Mesenchymal stem cell (in vitro differentiated cells and primary cell): ENCODE measurements at regions not wholly inside any gene's neighbourhood (a gene's known extent, or its start where the extent isn't known, plus 50 kb on each side); places are given as distances from the start of the nearest gene placed in this dataset.
A peak's percentile ranks its signal among the peaks of the same experiment; 100 is the strongest.

Experiments used
- DNase-seq: peaks from one replicate; pipeline ENCODE4 v3.0.0-alpha.2; 2013
- H2AFZ ChIP-seq: one replicate; pipeline ENCODE4 v1.6.1; 2013; ENCODE audit warnings: low read depth, mild to moderate bottlenecking, control low read depth, inconsistent platforms, low read length, moderate library complexity
- H2AK5ac ChIP-seq: 2 replicates; pipeline ENCODE4 v1.6.1; 2013; ENCODE audit warnings: low read length, moderate library complexity, mild to moderate bottlenecking, inconsistent platforms; ENCODE audit not compliant: severe bottlenecking
- H2BK120ac ChIP-seq: one replicate; pipeline ENCODE4 v1.6.1; 2013; ENCODE audit warnings: low read depth, mild to moderate bottlenecking, inconsistent platforms, low read length, moderate library complexity
- H2BK12ac ChIP-seq, 2 experiments: one replicate each; pipeline ENCODE4 v1.6.1; 2013; ENCODE audit warnings: inconsistent platforms in 2 of 2, low read length in 2 of 2, mild to moderate bottlenecking in 2 of 2, moderate library complexity in 2 of 2, control low read depth in 1 of 2
- H2BK15ac ChIP-seq: one replicate; pipeline ENCODE4 v1.6.1; 2013; ENCODE audit warnings: mild to moderate bottlenecking, low read depth, inconsistent platforms; ENCODE audit not compliant: poor library complexity, severe bottlenecking
- H2BK5ac ChIP-seq: 2 replicates; pipeline ENCODE4 v1.6.1; 2013; ENCODE audit warnings: low read depth, mild to moderate bottlenecking, low read length, control low read depth, inconsistent platforms; ENCODE audit not compliant: poor library complexity, severe bottlenecking
- H3K14ac ChIP-seq, 2 experiments: one replicate each; pipeline ENCODE4 v1.6.1; 2013; ENCODE audit warnings: inconsistent platforms in 2 of 2, low read length in 2 of 2, control low read depth in 1 of 2, mild to moderate bottlenecking in 1 of 2, moderate library complexity in 1 of 2
- H3K18ac ChIP-seq, 2 experiments: one replicate each; pipeline ENCODE4 v1.6.1; 2013; ENCODE audit warnings: inconsistent platforms in 2 of 2, low read length in 2 of 2, control low read depth in 1 of 2, low read depth in 1 of 2, mild to moderate bottlenecking in 1 of 2
- H3K23ac ChIP-seq, 2 experiments: one replicate each; pipeline ENCODE4 v1.6.1; 2013; ENCODE audit warnings: inconsistent platforms in 2 of 2, low read length in 2 of 2, mild to moderate bottlenecking in 2 of 2, moderate library complexity in 2 of 2, control low read depth in 1 of 2
- H3K27ac ChIP-seq: 2 replicates; pipeline ENCODE4 v1.5.1; 2013; ENCODE audit warnings: mild to moderate bottlenecking, moderate library complexity, low read length, control low read depth, inconsistent platforms; ENCODE audit not compliant: poor library complexity, severe bottlenecking
- H3K27me3 ChIP-seq, 2 experiments: 2 replicates each; pipeline versions ENCODE4 v1.6.1 to v1.7.0; 2013; ENCODE audit warnings: low read length in 2 of 2, mild to moderate bottlenecking in 2 of 2, moderate library complexity in 2 of 2, control low read depth in 1 of 2, inconsistent platforms in 1 of 2; ENCODE audit not compliant: control insufficient read depth in 1 of 2, insufficient read depth in 1 of 2
- H3K36me3 ChIP-seq, 2 experiments: 2 replicates each; pipeline versions ENCODE4 v1.6.1 to v1.7.0; 2013; ENCODE audit warnings: low read length in 2 of 2, control low read depth in 1 of 2, inconsistent platforms in 1 of 2, low read depth in 1 of 2, mild to moderate bottlenecking in 1 of 2; ENCODE audit not compliant: insufficient read depth in 2 of 2, control insufficient read depth in 1 of 2
- H3K4ac ChIP-seq, 2 experiments: one replicate each; pipeline ENCODE4 v1.6.1; 2013; ENCODE audit warnings: inconsistent platforms in 2 of 2, low read length in 2 of 2, mild to moderate bottlenecking in 2 of 2, moderate library complexity in 2 of 2, control low read depth in 1 of 2, low read depth in 1 of 2
- H3K4me1 ChIP-seq: 2 replicates; pipeline ENCODE4 v1.6.1; 2013; ENCODE audit warnings: low read depth, low read length, control low read depth; ENCODE audit not compliant: control insufficient read depth, insufficient read depth
- H3K4me2 ChIP-seq: 2 replicates; pipeline ENCODE4 v1.6.1; 2013; ENCODE audit warnings: low read length, mild to moderate bottlenecking, inconsistent platforms; ENCODE audit not compliant: poor library complexity, severe bottlenecking
- H3K4me3 ChIP-seq, 2 experiments: 2 replicates each; pipeline versions ENCODE4 v1.5.1 to v1.7.0; 2013; ENCODE audit warnings: low read length in 2 of 2, mild to moderate bottlenecking in 2 of 2, control low read depth in 1 of 2, low read depth in 1 of 2; ENCODE audit not compliant: insufficient read depth in 1 of 2
- H3K79me1 ChIP-seq: replicated peaks from 2 replicates; pipeline ENCODE4 v1.6.1; 2013; ENCODE audit warnings: mild to moderate bottlenecking, control low read depth, low read length, inconsistent platforms; ENCODE audit not compliant: poor library complexity, severe bottlenecking
- H3K9ac ChIP-seq: 2 replicates; pipeline ENCODE4 v1.7.0; 2013; ENCODE audit warnings: mild to moderate bottlenecking, low read length, moderate library complexity
- H3K9me3 ChIP-seq: 2 replicates; pipeline ENCODE4 v1.7.0; 2013; ENCODE audit warnings: mild to moderate bottlenecking, low read length; ENCODE audit not compliant: control insufficient read depth
- H4K8ac ChIP-seq: one replicate; pipeline ENCODE4 v1.6.1; 2013; ENCODE audit warnings: inconsistent platforms, mild to moderate bottlenecking, low read length, moderate library complexity
- H4K91ac ChIP-seq: one replicate; pipeline ENCODE4 v1.6.1; 2013; ENCODE audit warnings: mild to moderate bottlenecking, low read length, inconsistent platforms
- WGBS: methylation state at CpG from one replicate; pipeline ENCODE4 v1.1.7; 2013; ENCODE audit warnings: mixed read lengths; 5-methylcytosine and 5-hydroxymethylcytosine counted together

DNA sequence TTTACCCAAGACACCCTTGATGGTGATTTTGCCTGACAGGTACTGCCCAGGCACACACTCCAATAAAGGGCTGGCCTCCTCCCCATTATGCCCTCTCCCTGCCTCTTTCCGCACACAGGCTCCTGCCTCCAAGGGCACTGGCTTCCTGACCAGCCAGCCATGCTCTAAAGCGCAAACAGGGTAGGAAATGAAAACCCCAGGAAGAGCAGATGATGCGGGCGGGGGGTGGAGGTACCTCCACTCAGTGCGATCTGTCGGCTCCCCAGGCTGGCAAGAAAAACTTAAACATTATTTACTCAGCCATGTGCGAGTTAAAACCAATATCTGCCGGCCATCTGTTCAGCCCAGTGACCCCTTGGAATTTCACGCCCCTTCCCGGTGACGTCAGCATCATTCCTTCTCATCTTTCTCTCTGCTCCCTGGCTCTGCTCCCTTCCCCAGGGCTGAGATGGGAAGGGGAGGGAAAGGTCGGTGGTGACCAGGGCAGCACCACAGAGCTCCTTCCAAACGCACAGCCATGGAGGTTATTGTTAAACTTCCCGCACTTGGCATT lies 262.5 kb downstream of the CBLN1 start:
- Histone ChIP-seq H4K91ac (no peak overlapping the region), H3K4ac (no peak overlapping the region), H3K4me1 (peaks cover 14% of the 10 kb centered on the region), H2BK120ac (no peak overlapping the region), H2BK15ac (no peak overlapping the region), H2BK5ac (no peak overlapping the region), H3K27ac (peak overlapping the region; percentile 4), H3K14ac (no peak overlapping the region), H3K23ac (no peak overlapping the region), H3K18ac (no peak overlapping the region), H3K27me3 (peaks cover 0 to 43% of the 10 kb centered on the region in 2 experiments), H2BK12ac (no peak overlapping the region), H3K9me3 (no peaks in the 10 kb centered on the region), H3K9ac (no peak overlapping the region), H3K4me3 (no peak overlapping the region), H3K4me2 (no peak overlapping the region), H3K79me1 (no peaks in the 10 kb centered on the region), H3K36me3 (no peaks in the 10 kb centered on the region), H4K8ac (no peak overlapping the region), H2AFZ (no peak overlapping the region), H2AK5ac (no peak overlapping the region)
- WGBS: 41% methylated on average over 9 of the region's 14 CpGs
- no peak for DNase-seq

DNA sequence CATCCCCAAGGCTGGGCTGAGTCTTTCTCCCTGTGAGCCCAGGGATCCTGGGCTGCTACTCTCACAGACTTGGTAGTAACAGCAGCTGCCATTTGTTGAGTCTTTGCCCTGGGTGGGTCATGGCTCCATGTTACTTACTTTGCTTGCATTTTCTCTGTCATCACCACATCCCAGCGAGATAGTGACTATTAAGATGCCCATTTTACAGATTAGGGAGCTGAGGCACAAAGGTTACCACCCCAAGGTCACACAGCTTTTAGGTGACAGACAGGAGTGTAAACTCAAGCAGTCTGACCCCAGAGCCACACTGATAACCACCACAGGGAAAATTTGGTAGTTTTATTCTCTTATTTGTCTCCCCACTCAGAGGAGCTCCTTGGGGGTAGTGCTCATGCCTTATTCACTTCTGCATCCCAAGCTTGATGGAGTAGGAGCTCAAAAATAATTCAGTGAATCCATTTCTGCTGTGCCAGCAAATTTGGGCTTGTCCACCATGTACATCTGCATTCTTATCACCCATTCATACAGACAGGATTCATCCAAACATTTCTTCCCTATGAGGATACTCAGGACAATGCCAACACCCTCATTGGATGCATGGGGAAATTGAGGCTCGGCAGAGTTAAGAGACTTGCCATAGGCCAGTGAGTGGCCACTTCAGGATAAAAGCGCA lies 263.2 kb downstream of the CBLN1 start:
- Histone ChIP-seq H3K4ac (no peak overlapping the region), H2BK120ac (no peak overlapping the region), H3K23ac (no peak overlapping the region), H2BK15ac (no peak overlapping the region), H3K18ac (no peak overlapping the region), H4K91ac (no peak overlapping the region), H2AK5ac (no peak overlapping the region), H3K4me3 (no peak overlapping the region), H3K4me1 (peaks cover 14% of the 10 kb centered on the region), H4K8ac (no peak overlapping the region), H2BK5ac (no peak overlapping the region), H3K9me3 (no peaks in the 10 kb centered on the region), H3K9ac (no peak overlapping the region), H2AFZ (no peak overlapping the region), H3K27ac (no peak overlapping the region), H3K36me3 (no peaks in the 10 kb centered on the region), H3K27me3 (peaks cover 0 to 50% of the 10 kb centered on the region in 2 experiments), H3K79me1 (no peaks in the 10 kb centered on the region), H3K14ac (no peak overlapping the region), H2BK12ac (no peak overlapping the region), H3K4me2 (no peak overlapping the region)
- WGBS: 84% methylated on average over 3 of the region's 3 CpGs
- DNase-seq: no peak

DNA sequence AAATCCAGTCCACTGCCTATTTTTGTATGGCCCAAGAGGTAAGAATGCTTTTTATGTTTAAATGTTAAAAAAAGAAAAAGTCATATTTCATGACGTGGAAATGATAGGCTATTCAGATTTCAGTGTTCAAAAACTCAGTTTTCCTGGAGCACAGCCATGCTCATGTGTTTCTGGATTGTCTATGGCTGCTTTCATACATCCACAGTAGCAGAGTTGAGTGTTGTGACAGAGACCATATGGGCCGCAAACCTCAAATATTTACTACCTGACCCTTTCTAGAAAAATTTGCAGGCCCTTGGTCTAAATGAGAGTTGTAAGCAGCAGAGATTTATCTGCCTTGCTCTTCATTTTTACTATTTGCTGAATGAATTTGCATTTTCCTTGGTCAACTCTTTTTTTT lies 264.1 kb downstream of the CBLN1 start:
- H2BK5ac ChIP-seq: no peak overlapping the region
- H2AK5ac ChIP-seq: no peak overlapping the region
- WGBS: 40% methylated on average over 1 of the region's 2 CpGs

DNA sequence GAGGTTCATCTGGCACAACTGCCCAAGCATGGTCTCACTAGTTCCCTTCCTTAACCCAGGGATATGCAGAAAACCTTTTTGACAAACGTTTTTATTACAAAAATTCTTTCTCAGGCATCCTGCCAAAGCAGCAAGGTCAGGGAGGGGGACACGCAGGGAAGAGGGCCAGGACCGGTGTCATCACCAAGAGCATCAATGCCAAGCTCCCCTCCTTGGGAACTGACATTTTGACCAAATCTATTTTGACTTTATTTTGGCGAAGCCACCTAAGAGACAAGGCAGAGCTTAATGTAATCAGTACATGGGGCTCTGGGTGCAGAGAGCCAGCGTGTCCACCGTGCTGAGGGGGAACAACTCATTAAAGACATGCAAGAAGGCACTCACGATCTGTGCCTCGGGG lies 265.2 kb downstream of the CBLN1 start:
- no peak overlapping the region for H3K27ac ChIP-seq
- WGBS: 71% methylated on average over 8 of the region's 8 CpGs
- no peak for DNase-seq
- no peak overlapping the region for H3K14ac ChIP-seq
- H2BK120ac ChIP-seq: no peak overlapping the region
- no peaks in the 10 kb centered on the region for H3K36me3 ChIP-seq
- no peak overlapping the region for H2BK5ac ChIP-seq
- H4K8ac ChIP-seq: no peak overlapping the region
- no peak overlapping the region for H2BK15ac ChIP-seq
- H3K9ac ChIP-seq: no peak overlapping the region
- no peak overlapping the region for H2AFZ ChIP-seq
- no peaks in the 10 kb centered on the region for H3K79me1 ChIP-seq
- H2BK12ac ChIP-seq: no peak overlapping the region
- no peak overlapping the region for H2AK5ac ChIP-seq
- H3K27me3 ChIP-seq: peaks cover 0 to 58% of the 10 kb centered on the region in 2 experiments
- H3K4me2 ChIP-seq: no peak overlapping the region
- H4K91ac ChIP-seq: no peak overlapping the region
- no peaks in the 10 kb centered on the region for H3K9me3 ChIP-seq
- no peak overlapping the region for H3K4ac ChIP-seq
- no peak overlapping the region for H3K23ac ChIP-seq
- H3K18ac ChIP-seq: no peak overlapping the region
- H3K4me3 ChIP-seq: no peak overlapping the region
- peaks cover 11% of the 10 kb centered on the region for H3K4me1 ChIP-seq

More for the DNA sequence above, 264.1 kb downstream of the CBLN1 start:
- Histone ChIP-seq H2BK15ac (no peak overlapping the region), H4K91ac (no peak overlapping the region), H2AFZ (no peak overlapping the region), H3K23ac (no peak overlapping the region), H3K36me3 (no peaks in the 10 kb centered on the region), H3K4me2 (no peak overlapping the region), H4K8ac (no peak overlapping the region), H3K18ac (no peak overlapping the region), H3K4ac (no peak overlapping the region), H3K9ac (no peak overlapping the region), H3K4me3 (no peak overlapping the region), H2BK12ac (no peak overlapping the region), H3K9me3 (no peaks in the 10 kb centered on the region), H2BK120ac (no peak overlapping the region), H3K14ac (no peak overlapping the region), H3K79me1 (no peaks in the 10 kb centered on the region), H3K27ac (no peak overlapping the region), H3K4me1 (peaks cover 11% of the 10 kb centered on the region), H3K27me3 (peaks cover 0 to 50% of the 10 kb centered on the region in 2 experiments)
- DNase-seq: no peak
